DMS79 (cell line): ENCODE measurements at regions not wholly inside any gene's neighbourhood (a gene's known extent, or its start where the extent isn't known, plus 50 kb on each side); places are given as distances from the start of the nearest gene placed in this dataset.

Experiments used
- DNase-seq: peaks from one replicate; lab custom pipeline; 2025; lab: John Stamatoyannopoulos, UW

DNA sequence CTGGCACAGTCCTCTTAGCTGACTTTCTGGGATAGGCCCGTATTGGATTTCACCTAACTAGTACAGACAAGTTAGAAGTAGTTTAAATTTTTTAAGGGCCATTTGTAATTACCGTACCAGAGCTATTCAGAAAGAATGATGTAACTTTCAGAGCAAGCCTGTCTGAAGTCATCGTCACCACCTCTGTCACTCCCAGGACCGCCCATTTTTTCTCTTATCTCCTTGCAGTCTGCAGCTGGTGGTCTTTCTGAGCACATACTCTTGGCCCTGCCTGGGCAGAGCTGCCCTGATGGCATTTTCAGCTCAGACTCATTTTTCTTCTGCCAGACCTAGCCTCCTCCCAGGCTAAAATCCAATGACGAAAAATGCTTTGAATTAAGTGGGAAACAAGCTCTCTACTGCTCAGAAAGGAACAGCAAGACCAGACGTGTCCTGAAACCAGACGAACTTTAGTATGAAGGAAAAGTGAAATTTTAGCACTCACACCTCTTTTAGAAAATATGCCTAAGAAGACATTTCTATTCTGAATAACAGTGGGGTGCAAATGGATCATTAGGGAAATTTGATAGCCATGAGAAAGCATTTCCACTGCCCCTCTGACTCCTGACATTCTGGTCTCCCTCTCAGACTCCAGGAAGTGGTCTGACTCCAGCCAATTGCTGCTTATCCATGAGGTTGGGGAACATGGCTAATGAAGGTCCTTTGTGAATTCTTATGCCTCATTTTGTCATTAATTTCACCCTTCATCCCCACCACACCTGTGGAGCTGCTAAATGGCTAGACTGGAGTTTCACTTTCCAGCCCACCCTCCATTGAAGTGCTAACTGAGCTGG is 162.4 kb upstream of the GYPA start:
- DNase-seq, result no peak

DNA sequence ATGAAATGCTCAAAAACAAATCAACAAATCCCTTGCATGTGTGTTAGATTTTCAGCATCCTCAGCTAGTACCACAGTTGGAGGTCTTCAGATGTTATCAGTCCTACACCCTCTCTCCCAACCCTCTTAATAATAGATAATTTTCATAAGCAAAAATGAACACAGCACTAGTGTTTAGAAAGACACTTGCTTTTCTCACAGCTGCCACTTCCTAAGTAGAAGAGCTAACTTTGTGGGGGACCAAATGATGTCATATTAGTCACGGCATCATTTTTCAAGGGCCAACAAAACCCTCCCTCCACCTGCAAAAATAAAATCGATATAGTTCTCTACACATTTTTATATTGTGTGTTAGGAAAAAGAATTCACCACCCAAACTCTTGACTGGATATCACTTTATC is 163.5 kb upstream of the GYPA start:
- no peak for DNase-seq

DNA sequence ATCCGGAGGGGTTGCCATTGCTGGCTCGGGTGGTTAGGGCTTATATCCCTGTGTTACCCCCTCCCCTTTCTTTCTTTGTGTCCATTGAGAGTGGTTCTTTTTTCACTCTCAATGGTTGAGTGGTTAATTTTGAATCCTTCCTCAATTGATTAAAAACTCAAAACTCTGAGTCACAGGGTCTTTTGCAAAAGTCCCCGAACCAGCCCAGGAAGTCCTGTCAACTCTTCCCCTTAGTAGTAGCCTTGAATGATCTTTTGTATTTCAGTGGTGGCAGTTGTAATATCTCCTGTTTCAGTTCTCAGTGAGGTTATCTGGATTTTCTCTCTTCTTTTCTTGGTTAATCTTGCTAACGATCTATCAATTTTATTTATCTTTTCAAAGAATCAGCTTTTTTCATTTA is 170.0 kb upstream of the GYPA start:
- no peak for DNase-seq

DNA sequence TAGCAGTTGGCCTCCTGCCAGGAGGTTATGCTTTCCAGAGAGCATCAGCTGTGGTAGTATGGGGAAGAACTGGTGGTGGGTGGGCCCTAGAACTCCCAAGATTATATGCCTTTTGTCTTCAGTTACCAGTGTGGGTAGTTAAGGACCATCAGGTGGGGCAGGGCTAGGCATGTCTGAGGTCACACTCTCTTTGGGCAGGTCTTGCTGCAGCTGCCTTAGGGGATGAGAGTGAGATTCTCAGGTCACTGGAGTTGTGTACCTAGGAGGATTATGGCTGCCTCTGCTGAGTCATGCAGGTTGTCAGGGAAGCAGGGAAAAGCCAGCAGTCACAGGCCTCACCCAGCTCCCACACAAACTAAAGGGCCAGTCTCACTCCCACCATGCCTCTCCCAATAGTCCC is 172.9 kb upstream of the GYPA start:
- DNase-seq, result no peak

DNA sequence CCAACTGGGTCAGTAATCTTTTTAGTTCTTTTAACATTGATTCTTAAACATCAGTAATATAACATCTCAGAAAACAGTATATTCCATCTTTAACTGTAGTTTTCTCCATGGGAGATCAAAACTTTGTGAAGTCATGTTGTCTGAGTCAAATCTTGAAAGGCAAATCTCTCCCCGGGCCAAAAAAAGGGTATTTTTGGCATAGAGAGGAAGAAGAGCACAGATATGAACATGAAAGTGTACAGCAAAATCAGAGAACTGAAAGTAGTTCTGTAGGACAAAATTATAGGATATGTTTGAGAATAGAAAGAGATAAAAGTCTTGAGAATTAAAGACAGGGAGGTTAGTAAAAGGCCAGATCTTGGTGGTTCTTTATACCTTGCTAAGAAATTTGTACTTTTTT is 176.4 kb upstream of the GYPA start:
- no peak for DNase-seq

DNA sequence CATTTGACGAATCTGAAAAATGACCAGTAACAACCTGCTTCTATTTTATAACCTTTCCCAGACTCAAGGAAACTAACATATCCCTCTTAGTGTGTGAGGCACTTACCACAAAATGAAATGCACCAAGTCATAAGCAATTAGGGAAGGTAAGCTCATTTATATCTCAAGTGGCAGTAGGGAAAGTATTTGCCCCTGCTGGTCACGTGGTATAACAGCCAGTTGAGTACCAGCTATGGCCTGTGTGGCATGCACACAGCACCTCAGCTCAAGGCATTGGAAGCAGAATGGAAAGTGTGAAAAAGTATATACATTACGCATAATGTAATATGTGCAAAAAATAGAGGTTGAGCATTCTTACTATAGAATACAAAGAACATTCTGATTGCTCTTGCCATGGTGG is 178.3 kb upstream of the GYPA start:
- DNase-seq, result no peak

DNA sequence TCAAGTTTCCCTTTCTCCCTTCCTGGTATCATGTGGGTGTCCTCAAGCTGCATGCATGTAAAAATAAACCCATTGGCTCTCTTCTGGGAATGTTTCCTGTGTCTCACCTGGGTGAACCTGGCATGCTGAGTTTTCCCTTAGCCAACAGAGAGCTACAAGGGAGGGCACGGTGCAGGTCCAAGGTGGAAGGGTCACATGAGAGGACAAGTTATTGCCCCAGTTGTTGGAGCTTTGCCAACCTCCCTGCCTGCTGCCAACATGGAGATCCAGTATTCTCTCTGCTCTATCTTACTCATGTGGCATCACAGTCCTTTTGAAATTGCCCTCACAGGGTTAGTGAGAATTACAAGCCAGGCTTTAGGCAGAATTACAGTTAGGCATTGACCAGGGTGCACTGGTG is 196.1 kb upstream of the GYPA start:
- DNase-seq, result no peak

DNA sequence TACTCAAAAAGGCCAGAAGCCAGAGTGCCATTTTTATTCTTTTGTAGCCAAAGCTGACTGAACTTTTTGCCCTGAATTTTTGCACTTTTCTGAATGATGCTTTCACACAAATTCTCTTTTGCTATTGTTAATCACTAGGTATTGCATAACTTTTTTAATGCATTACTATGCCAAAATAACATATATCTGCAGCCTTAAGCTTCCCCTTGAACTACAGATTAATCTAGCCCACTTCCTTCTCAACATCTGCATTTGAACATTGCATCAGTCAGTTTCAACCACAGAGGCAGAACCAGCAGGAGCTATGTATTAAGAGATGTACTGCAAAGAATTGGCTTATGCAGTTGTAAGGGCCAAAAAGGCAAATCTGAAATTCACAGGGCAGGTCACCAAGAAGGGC is 197.6 kb upstream of the GYPA start:
- no peak for DNase-seq

DNA sequence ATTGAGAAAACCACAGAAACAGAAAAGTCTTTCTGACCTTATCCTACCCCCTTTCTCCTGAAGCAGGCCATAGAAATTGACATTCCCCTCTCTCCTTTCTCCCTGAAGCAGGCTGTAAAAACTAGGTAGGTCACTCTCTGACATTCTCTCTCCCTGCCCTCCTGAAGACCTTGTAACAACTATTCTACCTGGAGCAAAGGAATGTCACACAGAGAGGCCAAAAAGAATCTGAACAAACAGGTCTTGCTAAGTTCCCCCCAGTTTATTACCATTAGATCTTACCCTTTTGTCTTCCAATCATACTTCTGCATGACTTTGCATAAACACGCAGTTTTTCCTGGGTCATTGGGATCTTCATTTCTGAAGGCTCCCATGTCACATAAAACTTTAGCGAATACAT is 198.3 kb upstream of the GYPA start:
- DNase-seq, result no peak

DNA sequence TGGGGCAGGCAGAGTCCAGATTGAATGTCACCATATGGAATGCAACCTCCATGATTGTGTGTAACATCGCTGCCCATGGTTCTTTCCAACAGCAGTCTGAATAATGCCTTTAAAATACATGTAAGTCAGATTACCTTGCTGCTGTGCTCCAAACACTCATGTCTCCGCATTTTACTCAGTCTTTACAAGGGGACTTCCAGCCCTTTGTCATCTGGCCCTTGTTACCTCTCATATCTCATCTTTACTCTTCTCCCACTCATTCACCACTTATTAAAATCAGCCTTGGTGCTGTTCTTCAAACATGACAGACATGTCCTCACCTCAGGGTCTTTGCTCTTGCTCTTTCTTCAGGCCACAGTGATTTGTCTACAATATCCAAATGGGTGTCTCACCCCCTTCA is 200.4 kb upstream of the GYPA start:
- DNase-seq, result no peak

DNA sequence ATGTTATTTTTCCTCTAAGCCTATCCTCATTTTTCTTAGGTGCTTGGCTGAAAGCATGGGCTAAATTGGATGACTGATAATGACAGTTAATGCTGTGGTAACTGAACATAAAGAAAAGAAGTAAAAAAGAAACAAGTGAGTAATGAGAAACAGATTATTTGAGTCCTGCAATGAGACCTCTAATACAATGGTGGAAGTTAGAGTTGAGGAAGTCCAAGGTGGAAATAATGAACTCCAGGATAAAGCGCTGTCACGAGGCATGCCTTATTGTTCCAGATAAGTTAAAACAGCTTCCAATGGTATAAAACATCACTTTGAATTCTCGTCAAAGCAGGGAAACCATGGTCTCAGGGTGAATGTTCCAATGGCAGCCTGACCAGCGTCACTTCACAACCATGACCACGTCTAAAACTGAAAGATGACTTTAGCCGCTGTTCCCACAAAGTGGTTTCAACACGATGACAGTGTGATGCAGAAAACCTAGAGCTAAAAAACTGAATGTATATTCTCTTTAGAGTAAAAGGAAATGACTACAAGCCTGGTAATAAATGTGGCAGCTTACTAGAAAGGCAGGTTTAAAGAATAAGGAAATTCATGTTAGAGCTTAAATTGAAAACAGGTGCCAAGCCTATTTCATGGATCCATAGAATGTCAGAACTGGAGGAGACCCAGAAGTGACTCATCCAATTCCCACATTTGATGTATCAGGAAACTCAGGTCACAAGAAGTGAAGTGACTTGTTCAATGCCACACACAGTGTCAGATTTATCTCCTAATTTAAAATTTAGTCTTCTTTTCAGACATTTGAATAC is 202.6 kb upstream of the GYPA start:
- DNase-seq, result no peak

DNA sequence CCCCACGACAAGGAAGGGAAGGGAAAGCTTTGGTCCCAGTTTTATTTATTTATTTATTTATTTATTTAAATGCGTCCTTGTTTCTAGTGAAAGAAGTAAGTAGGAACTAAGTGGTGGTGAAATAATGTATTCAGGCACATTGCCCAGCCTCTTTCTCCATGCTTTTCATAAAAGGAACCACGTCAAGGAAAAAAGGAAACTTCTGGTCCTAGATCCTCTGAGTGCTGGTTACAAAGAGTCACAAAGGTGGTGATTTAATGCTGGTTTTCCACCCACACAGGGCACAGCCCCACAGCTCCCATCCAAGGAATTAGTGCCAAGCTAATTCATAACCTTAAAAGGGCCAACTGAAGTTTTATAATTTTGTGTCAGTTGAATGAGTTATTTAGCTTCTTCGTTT is 206.6 kb upstream of the GYPA start:
- no peak for DNase-seq

DNA sequence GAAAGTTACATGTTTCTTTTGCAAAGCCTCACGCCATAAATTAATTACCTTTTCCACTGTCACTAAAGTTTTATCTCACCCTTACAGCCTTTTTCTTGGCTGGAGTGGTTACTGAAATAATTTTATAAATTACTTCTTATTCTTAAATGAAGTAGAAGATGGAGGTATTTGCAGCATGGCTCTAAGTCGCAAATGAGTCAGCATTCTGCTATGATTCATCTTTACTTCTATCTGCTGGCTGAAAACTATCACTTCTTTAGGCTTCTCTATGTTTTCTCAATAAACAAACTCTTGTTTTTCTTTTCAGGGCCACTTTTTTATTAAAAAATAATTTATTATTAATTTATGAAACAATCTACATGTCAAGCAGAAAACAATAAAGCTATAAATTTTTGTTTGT is 210.2 kb upstream of the GYPA start:
- DNase-seq, result no peak

DNA sequence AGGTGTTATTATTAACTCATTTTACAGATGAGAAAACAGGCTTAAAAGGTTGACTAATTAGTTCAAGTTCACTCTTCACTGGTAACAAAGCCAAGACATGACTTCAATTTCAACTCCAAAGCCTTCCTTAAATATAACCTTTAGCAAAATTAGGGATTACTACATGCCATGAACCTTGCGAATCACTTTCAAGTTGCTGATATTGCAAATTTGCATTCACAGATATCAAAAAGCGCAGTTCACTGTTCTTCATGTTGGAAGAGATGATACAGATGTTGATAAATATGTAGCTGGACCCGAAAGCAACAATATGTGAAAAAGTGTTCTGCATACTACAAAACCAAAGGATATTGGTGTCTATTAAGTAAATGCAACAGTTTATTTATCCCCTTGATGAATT is 210.8 kb upstream of the GYPA start:
- no peak for DNase-seq

DNA sequence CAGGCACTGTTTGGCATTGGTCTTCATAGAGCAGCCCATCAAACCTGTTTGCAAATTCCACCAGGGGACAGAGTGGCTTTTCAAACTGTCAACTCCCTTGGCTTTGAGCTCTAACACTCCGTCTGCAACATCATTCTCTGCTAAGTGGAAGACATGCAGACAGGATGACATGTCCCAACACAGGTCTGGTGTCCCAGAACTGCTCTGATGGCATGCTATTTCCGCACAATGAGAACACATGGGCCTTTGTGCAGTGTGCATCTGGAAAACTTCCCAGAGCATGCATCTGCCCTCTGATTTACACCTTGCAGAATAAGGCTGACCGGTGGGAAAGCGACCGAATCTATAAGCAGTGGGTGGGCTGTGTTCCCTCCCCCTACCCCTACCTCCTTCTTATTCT is 212.8 kb upstream of the GYPA start:
- no peak for DNase-seq

DNA sequence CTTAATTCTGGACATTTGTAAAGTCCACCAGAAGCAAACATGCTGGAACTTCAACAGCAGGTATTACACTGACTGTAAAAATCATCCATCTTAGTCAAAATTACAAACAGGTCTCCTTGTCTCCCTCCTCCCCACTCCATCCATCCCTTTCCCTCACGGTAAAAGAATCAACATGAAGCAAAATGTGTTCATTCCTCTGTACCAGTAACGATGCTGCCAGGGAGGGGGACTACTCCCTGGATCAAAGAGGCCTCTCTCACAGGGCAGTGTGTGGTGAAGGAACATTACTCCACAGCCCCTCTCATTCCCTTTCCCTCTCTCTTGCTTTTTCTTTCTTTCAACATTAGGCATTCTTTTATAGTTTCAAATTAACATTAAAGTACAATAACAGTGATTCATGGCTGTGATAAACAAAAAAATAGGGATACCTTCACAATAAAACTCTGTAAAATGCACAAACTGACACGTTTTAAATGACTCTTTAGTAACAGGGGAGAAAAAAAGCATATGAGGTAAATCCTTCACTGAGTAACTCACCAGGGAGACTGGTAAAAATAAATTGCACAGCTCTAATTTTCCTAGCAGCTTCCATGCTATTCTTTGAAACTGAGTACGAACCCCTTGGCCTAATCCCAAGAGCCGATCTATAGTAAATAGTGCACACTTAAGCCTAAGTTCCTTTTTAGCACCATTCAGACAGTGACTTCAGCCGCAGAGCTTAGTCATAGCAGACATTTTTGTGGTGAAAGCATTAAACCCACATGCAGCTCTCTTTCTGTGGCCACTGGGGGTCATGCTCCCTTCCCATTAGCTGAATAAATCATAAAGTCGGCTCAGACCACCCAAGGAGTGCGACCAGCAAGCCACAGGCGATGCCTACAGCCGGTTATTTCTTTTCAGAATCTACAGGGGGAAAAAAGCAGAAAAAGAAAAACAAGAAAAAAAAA is 215.6 kb upstream of the GYPA start:
- no peak for DNase-seq

DNA sequence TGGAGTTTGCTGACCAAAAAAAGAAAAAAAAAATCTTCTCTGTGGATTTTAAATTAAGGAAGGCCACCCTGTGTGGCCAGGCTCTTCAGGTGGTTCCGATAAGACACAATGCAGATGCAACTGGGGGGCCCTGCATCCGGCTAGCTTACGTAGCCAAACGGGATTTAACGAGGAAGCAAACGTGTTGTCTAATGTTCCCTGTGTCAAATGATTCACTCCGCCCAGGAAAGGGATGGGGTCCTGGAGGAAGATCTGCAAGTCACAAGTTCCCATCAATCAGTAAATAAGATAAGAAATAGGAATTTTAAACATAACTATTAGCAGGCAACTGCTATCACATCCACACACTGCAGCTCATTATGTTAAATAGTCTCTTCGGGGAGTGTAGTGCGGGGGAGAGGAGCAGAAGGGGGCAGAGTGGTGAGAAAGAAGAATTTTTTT is 216.4 kb upstream of the GYPA start:
- DNase-seq, result no peak

DNA sequence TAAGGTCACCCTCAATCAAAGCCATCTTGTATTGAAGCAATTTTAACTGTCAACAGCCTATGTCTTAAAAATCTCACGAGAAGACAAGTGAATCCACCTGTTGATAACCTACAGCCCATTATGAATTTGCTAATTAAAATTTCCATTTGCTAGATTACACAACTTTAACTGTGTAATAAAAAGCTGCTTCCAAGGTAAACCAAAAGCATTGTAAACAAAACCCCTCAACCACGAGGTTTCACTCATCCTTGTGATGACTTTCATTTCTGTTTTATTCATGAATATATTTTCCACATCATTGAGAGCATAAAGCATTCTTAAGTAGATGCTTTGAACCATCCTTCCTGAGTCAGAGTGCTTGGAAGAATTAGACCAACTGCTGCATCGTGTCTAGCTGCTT is 217.5 kb upstream of the GYPA start:
- DNase-seq, result no peak

DNA sequence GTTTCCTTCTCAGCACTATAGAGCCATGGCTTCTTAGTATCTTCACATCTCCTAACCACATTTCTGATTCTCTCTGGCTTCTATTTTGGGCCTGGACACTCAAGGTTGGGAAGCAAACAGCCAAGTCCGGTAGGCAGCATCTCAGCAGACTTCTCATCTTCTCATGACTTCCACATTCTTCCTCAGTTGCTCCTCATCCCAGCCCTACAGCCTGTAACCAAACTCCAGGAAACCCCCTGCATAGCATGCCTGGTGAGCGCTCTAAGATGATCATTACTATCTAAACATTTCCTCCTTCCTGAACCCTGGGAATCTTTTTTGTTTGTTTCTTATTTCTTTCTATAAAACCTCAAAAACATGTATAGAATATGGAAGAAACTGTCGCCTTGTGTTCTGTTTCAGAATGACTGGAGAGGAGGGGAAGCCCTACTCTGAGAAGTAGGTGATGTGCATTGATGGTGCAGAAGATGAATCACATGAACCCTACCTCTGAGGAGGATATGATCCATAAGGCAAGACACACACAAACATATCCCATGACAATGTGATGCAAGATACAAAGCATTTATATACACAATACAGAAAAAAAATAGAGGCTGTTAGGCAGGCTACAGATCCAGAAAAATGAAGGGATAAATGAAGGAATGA is 219.8 kb upstream of the GYPA start:
- DNase-seq, result no peak

DNA sequence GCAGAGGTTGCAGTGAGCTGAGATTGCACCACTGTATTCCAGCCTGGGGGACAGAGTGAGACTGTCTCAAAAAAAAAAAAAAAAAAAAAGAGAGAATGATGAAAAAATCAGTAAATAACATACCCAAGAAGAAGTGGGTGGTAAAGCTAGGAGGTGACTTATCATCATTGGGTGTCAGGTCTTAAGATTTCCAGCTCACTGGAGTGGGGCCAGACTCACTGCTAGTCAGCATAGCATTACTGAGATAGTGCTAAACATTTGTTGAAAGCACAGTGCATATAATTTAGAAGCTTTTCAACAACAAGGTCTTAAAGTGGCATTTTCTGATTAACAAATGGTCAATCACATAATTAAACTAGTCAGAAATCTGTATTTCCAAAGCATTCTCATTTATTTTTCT is 221.8 kb upstream of the GYPA start:
- no peak for DNase-seq

DNA sequence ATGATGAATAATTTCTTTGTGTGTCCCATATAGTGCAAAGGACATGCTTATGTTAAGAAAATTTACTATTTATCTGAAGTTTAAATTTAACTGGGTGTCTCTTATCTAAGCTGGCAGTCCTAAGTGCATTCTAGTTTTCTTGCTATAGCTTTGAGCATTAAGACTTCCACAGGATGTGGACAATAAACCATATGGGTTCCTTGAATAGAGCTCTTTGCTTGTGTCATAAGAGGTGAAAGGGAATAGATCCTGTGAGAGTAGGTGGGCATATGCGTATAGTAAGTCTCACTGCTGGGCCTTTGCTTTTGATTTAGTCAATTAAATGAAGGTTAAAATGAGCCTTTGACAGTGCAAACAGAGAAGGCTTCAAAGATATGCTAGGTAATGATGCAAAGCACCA is 223.4 kb upstream of the GYPA start:
- no peak for DNase-seq

DNA sequence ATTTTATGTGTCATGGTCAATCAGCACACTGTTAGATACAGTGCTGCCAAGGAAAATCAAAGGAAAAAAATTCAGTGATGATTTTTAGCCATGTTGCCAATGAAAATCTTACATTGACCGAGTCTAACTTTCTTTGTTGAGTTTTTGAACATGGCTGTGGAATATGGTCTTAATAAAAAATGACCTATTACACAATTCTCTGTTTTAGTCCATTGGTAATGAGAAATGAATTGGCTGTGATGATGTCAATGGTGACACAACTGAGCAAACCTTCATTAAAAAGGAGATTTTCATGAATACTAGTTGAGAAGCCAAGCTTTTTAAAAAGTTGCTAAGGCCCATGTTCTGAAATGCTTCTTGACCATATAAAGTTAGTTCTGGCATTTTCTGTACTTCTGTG is 225.9 kb upstream of the GYPA start:
- DNase-seq, result no peak
